Midbrain (tissue), 1 donor: ENCODE measurements at regions not wholly inside any gene's neighbourhood (a gene's known extent, or its start where the extent isn't known, plus 50 kb on each side); places are given as distances from the start of the nearest gene placed in this dataset.

ENCODE experiments used
- DNase-seq: peaks from one replicate; lab custom pipeline; 2025; lab: John Stamatoyannopoulos, UW

DNA sequence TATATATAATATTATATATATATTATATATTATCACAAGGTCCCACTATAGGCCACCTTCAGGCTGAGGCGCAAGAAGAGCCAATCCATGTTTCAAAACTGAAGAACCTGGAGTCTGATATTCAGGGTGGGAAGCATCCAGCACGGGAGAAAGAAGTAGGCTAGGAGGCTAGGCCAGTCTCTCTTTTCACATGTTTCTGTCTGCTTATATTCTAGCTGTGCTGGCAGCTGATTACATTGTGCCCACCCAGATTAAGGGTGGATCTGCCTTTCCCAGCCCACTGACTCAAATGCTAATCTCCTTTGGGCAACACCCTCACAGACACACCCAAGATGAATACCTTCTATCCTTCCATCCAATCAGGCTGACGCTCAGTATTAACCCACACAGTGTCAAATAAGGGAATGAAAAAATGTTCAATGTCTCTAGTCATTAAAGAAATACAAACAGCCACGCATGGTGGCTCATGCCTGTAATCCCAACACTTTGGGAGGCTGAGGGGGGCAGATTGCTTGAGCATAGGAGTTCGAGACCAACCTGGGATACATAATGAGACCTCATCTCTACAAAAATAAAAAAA, 135.4 kb upstream of the PCBD1 start:
- no peak for DNase-seq

DNA sequence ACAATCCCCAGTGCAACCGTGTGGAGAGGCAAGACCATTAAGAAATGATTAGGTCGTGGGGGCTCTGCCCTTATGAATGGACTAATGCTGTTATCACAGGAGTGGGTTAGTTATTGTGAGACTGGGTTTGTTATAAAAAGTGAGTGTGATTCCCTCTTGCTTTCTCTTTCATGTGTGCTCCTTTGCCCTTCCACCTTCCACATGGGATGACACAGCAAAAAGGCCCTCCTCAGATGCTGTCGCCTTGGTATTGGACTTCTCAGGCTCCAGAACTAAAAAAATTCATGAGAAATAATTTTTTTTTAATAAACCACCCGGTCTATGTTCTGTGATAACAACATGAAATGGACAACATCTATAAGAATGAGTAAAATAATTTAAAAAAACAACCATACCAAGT, 136.1 kb upstream of the PCBD1 start:
- DNase-seq, result no peak

DNA sequence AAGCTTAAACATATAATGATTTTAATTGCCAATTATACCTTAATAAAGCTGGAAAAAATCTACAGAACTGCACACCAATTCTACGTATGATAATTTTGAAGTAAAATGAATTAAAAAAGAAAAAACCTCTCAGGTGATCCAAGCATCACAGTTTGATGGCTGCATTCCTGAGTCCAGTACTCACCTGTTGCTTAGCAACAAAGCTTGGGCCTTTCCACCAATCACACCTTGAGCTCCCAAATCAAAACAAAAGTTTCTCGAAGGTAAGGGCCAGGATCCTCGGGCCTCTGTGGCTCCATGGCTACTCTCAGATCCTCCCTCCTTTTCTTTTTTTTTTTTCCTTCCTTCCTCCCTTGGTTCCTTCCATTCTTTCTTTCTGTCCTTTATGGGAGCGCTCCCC, 137.2 kb upstream of the PCBD1 start:
- DNase-seq, result no peak

DNA sequence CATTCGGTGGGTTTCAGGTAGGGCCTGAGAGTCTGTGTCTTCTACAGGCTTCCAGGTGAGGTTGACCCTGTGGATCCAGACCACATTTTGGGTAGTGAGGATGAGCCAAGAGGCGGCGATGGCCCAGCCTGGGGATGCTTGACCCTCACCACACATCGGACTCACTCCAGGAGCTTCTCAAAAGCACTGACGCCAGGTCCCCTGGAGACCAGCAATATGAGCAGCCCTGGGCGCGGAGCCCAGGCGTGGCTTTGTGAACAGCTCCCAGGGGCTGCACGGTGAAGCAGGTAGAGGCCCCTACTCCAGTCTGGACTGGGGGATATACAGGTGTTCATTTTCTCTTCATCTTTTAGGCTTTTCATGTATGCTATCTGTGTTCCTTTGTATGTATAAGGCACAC, 139.7 kb upstream of the PCBD1 start:
- no peak for DNase-seq

DNA sequence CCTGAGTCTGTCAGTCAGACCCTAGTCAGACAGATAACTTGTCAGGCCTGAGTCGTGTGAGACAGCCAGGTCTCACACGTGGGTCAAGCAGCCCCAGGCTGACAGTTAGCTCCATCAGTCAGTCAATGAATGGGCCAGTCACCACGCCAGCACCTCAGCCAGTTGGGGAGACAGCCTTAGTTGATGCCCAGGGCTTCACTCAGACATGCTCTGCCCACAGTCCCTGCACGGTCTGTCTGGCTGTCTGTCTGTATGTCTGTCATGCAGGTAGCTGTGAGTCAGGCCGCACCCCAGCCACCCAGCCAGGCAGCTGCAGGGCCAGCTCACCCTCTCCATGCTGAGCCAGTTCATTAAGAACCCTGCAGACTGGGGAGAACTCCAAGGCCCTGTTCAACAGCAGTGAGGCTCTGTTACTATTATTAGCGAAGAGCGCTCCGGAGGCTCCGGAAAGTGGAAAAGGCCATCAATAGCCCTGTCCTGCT, 141.1 kb upstream of the PCBD1 start:
- DNase-seq, result no peak

- DNase-seq, result no peak
Measured at GRCh38 chr10:71029907-71030306, 141.5 kb upstream of the PCBD1 start.

GRCh38 chr10:71031026-71031425, 142.7 kb upstream of the PCBD1 start:
- DNase-seq, result no peak

- DNase-seq, result no peak
Measured at GRCh38 chr10:71031603-71032002, 143.2 kb upstream of the PCBD1 start.

DNA sequence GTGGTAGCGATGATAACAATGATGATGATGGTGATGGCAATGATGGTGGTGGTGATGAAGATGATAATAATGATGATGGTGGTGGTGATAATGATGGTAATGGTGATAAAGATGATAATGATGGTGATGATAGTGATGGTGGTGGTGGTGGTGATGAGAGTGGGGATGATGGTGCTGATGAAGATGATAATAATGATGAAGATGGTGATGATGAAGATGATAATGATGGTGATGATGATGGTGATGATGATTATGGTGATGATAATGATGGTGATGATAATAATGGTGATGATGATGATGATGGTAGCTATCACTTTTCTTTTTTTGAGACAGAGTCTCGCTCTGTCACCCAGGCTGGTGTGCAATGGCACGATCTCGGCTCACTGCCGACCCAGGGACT, 144.5 kb upstream of the PCBD1 start:
- no peak for DNase-seq

GRCh38 chr10:71033396-71033980, 145.1 kb upstream of the PCBD1 start:
- no peak for DNase-seq

DNA sequence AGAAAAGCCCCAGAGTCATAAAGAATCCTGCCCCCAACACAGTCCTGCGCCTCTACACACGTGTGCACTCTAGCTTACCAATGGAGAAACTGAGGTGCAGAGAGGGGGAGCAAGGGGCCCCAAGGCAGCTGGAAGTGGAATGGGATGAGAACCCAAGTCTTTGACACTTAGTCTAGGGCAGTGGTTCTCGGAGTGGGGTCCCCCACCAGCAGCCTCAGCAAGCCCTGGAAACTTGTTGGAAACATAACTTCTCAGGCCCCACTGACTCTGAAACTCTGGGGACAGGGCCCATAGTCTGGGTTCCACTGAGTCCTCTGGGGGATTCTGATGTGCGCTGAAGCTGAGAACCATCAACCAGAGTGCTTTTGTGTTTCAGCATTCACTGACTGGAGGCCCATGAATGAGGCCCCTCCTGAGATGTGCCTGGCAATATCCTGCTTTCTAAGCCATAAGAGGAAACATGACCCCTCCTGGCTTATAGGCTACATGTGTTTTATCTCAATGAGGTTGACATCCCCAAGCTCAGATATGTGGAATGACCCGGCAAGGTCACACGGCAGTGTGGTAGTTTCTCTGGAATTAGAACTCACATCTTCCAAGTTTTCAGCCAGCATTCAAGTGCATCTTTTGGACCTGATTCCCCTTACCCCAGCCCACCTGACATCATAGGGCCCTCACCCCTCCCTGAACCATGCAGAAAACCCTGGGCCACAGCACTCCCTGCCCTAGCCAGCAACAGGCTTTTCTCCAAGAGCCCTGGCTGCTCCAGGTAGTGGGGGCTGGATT, 147.3 kb upstream of the PCBD1 start:
- no peak for DNase-seq

DNA sequence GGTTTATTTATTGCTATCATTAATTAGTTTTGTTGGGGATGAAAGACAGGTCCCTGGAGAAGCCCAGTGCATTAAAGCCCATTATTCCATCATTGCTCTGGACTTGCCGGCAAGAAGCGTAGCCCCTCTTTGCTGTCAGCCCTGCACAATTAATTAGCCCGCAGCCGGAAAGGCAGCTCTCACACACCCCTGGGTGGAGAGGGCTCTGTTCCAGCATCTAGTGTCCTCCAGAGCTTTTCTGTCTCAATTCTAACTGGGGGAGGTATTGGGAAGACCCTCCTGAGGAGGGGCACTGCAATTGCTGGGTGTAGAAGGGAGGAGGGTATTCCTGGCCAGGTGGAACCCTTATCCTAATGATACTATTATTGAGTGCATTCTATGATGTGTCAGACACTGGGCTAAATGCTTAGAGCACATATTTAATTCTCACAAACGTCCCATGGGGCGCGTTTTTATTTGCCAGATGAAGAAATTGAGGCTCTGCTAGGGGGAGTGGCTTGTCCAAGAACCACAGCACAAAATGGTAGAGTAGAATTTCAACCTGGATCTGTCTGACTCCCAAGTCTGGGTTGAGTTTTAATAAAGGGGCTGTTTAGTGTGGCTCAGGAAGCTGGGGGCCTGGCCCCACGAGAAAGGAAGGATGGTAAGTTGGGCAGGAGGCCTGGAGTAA, 148.1 kb upstream of the PCBD1 start:
- DNase-seq, result no peak

DNA sequence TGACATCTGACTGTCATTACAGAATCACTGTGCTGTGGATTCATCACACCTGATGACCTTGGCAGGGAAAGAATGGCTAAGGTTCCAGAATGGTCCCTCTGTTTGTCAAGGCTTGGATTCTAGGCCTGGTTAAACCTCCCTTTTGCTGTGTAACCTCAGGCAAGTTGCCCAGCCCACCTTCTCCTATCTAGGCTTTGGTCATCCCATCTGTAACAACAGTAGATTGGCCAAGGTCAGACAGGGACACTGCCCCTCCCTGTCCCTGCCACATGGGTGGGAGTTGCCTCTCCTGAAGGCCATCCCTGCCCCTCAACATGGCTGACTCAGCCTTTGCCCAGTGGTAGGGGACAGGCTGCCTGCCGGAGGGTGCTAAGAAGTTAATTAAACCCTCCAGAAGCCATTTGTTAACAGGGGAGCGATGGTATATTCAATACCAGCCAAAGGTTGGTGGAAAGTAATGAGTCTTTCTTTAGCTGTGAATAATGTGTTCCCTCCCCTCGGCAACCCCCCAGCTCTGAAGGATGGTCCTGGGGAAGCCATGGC, 149.8 kb upstream of the PCBD1 start:
- no peak for DNase-seq

DNA sequence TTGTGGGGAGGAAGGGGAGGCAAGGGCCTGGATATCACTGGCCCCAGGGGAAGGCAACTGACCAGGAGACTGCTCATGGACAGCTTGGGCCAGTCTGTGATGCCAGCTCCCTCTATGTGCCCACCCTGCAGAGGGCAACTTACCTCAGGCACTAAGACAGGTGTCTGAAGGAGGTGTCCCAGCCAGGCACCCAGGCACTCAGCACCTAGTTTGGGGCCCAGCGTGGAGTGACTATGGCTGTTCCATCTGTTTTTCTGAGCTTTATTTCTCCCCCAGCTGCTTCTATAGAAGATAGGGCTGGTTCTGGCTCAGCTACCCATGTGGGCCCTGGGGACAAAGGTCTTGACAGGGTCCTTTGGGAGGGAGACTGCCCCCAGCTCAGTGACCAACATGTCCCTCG, 150.6 kb upstream of the PCBD1 start:
- no peak for DNase-seq

DNA sequence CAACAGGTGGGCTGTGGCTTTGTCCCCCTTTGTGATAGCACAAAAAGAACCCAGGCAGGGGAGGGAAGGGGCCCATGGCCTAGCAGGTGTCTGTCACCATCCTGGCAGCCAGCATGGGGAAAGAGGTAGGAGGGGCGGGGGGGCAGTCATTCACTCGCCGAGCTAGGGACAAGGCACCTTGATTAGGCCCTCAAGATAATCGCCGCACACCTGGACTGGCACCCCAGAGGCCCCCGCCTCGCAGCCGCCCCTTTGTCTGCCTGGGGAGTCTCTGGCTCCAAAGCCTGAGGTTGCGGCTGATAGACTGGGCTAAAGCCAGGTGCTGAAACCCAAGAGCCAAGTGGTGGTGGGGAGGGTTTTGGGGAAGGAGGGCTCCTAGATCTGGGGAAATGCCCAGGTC, 151.2 kb upstream of the PCBD1 start:
- DNase-seq, result no peak

DNA sequence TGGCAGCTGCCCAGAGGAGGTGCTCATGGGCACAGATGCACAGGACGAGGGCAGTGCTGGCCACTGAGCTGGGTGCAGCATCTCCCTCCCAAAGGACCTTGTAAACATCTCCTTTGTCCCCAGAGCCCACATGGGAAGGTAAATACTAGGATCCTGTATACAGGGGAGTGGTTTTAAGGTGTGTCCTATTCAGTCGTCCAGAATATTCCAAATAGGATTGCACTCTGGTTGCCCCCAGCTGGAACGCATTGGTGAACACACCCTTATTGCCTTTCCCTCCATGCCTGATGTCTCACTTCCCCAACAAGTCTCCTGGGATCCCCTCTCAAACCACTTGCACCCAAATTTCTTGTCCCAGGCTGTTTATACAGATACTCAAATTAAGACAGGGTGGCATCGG, 152.0 kb upstream of the PCBD1 start:
- no peak for DNase-seq

GRCh38 chr10:71040846-71041605, 152.7 kb upstream of the PCBD1 start:
- DNase-seq, result no peak

GRCh38 chr10:71042216-71042615, 153.9 kb upstream of the PCBD1 start:
- no peak for DNase-seq

DNA sequence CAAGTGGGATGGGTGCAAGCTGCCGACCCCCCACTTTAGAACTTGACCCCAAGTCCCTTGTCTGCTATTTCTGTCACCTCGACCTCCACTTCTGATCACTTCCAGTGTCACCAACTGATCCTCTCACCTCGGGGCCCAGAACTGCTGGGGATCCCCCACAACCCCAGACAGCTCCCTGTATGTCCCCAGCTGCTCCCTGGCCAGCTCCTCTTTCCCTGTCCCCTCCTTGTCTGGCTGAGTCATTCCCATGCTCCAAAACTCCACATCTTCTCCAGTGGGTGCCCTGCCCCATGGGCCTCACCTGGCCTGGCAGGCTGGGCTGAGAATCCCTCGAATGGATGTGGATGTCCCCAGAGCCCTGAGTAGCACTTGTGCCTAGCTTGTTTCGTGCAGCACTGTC, 154.3 kb upstream of the PCBD1 start:
- no peak for DNase-seq

DNA sequence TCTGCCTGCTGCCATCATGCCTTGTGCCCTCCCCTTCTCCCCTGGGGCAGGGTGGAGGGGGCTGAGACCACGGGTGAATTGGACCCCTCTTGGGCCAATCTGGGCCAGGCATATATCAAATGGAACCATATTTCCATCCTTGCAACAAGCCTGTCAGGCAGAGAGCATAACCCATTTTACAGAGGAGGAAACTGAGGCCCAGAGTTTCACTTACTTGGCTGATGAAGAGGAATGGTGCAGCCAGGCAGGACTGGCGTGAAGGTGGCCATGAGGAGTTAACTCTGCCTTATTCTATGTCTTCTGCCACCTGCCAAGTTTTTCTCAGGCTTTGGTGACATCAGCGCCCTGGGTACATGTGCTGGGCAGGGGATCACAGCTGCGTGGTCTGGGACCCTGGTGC, 155.5 kb upstream of the PCBD1 start:
- no peak for DNase-seq

DNA sequence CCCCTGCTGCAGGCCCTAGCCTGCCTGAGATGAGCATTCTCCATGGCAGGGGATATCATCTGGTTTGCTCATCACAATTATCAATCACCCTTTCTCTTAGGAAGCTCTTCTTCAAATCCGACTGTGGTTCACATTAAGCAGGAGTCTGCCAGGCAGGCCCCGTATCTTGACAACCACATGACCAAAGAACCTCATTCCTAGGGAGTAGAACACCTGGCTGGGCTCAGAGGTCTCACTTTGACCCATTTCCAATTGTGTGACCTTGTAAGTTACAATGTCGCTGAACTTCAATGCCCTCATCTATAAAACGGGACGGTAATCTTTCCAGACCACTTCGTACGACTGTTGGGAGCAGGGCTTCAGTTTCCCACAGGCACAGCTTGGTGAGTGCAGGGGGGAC, 156.4 kb upstream of the PCBD1 start:
- no peak for DNase-seq
